ENCODE measurements at regions not wholly inside any gene's neighbourhood (a gene's known extent, or its start where the extent isn't known, plus 50 kb on each side); places are given as distances from the start of the nearest gene placed in this dataset.

DNA sequence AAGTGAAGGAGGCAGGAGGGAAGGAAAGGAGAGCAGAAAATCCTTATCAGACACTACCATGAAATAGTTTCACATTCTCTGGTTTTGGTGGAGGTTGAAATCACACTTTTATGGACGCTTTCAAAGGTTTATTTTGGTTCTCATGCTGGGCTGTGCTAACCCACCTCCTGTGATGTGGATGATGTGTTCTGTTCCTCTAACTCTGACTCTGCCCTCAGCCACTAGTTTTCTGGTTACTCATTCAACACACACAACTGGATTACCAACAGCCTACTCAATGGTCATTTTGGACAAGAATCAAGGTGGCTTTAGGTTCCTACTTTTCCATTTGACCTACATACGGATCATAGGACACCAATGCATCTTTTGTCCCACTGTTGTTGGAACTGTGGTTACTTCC lies 522.1 kb upstream of the BTBD3 start:
- ChIA-PET CTCF (no interaction called here), POLR2A (no interaction called here)
- whole genome bisulfite sequencing (ENCODE audit: insufficient coverage): no CpG with 5 or more reads among the region's 2 CpGs
- Histone ChIP-seq H3K36me3 (ENCODE audit: control insufficient read depth in 4 of 4, insufficient read depth in 4 of 4, low read length in 3 of 4) (no peaks in the 10 kb centered on the region), H3K9me3 (ENCODE audit: control extremely low read depth in 1 of 5, control insufficient read depth in 4 of 5, insufficient read depth in 2 of 5, low read depth in 1 of 5, low read length in 4 of 5) (no peaks in the 10 kb centered on the region), H3K27me3 (replicated peaks in 2 of 5; ENCODE audit: control insufficient read depth in 4 of 5, insufficient read depth in 5 of 5, low read length in 4 of 5) (no peaks in the 10 kb centered on the region), H3K4me3 (ENCODE audit: control insufficient read depth in 1 of 7, extremely low read depth in 1 of 7, insufficient read depth in 4 of 7, low read depth in 2 of 7, low read length in 6 of 7) (no peak overlapping the region), H3K4me1 (ENCODE audit: control extremely low read depth in 1 of 4, control insufficient read depth in 4 of 4, insufficient read depth in 4 of 4, low read length in 3 of 4) (no peaks in the 10 kb centered on the region), H3K27ac (ENCODE audit: insufficient read depth in 1 of 2, low read depth in 1 of 2, low read length in 2 of 2, poor library complexity in 1 of 2, severe bottlenecking in 2 of 2) (no peak overlapping the region)
- no peak for DNase-seq

DNA sequence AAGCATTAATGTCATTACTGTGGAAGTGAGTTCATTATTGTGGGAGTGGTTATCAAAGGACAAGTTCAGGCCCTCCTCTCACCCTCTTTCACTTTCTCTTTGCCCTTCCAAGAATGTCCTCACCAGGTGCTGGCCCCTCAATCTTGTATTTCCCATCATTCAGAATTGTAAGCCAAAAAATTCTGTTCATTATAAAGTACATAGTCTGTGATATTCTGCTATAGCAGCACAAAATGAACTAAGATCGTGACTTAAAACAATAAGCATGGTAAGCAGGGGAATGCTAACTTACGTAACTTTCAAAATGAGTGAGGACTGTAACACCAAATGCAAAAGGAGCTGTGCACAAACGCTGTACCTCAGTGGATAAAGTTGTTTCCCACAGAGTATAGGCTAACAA lies 515.7 kb upstream of the BTBD3 start:
- Histone ChIP-seq H3K27ac (ENCODE audit: insufficient read depth in 1 of 2, low read depth in 1 of 2, low read length in 2 of 2, poor library complexity in 1 of 2, severe bottlenecking in 2 of 2) (no peak overlapping the region), H3K36me3 (ENCODE audit: control insufficient read depth in 4 of 4, insufficient read depth in 4 of 4, low read length in 3 of 4) (no peaks in the 10 kb centered on the region), H3K27me3 (replicated peaks in 2 of 5; ENCODE audit: control insufficient read depth in 4 of 5, insufficient read depth in 5 of 5, low read length in 4 of 5) (no peaks in the 10 kb centered on the region), H3K9me3 (ENCODE audit: control extremely low read depth in 1 of 5, control insufficient read depth in 4 of 5, insufficient read depth in 2 of 5, low read depth in 1 of 5, low read length in 4 of 5) (no peaks in the 10 kb centered on the region), H3K4me3 (ENCODE audit: control insufficient read depth in 1 of 7, extremely low read depth in 1 of 7, insufficient read depth in 4 of 7, low read depth in 2 of 7, low read length in 6 of 7) (no peak overlapping the region), H3K4me1 (ENCODE audit: control extremely low read depth in 1 of 4, control insufficient read depth in 4 of 4, insufficient read depth in 4 of 4, low read length in 3 of 4) (peaks cover 0 to 2% (median 0%) of the 10 kb centered on the region in 4 experiments)
- ChIA-PET POLR2A (no interaction called here), CTCF (no interaction called here)
- WGBS (ENCODE audit: insufficient coverage): 97% methylated on average over 3 of the region's 3 CpGs
- DNase-seq: no peak

DNA sequence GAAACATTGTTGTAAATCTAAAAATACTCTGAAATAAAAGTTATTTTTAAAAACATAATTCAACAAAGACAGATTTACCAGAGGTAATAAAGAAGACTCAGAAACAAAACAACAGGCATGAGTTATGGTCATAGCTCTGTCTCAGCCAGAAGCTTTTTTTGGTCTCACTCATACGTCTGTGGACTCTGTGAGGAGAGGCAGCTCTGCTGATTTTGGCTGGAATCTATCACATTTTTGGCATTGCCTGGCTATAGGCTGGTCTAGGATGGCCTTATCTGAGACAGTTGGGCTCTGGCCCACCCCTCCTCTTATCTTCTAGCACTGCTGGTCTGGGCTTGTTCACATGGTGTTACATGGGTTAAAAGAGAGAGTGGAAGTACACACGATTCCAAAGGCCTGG lies 514.0 kb upstream of the BTBD3 start:
- Histone ChIP-seq H3K36me3 (ENCODE audit: control insufficient read depth in 4 of 4, insufficient read depth in 4 of 4, low read length in 3 of 4) (no peaks in the 10 kb centered on the region), H3K9me3 (ENCODE audit: control extremely low read depth in 1 of 5, control insufficient read depth in 4 of 5, insufficient read depth in 2 of 5, low read depth in 1 of 5, low read length in 4 of 5) (no peaks in the 10 kb centered on the region), H3K27ac (ENCODE audit: insufficient read depth in 1 of 2, low read depth in 1 of 2, low read length in 2 of 2, poor library complexity in 1 of 2, severe bottlenecking in 2 of 2) (no peak overlapping the region), H3K27me3 (replicated peaks in 2 of 5; ENCODE audit: control insufficient read depth in 4 of 5, insufficient read depth in 5 of 5, low read length in 4 of 5) (no peaks in the 10 kb centered on the region), H3K4me3 (ENCODE audit: control insufficient read depth in 1 of 7, extremely low read depth in 1 of 7, insufficient read depth in 4 of 7, low read depth in 2 of 7, low read length in 6 of 7) (no peak overlapping the region), H3K4me1 (ENCODE audit: control extremely low read depth in 1 of 4, control insufficient read depth in 4 of 4, insufficient read depth in 4 of 4, low read length in 3 of 4) (peaks cover 0 to 2% (median 0%) of the 10 kb centered on the region in 4 experiments)
- CTCF ChIA-PET: no interaction called here
- 75% methylated on average over 1 of the region's 2 CpGs for WGBS (ENCODE audit: insufficient coverage)
- no peak for DNase-seq
- POLR2A ChIA-PET: no interaction called here

DNA sequence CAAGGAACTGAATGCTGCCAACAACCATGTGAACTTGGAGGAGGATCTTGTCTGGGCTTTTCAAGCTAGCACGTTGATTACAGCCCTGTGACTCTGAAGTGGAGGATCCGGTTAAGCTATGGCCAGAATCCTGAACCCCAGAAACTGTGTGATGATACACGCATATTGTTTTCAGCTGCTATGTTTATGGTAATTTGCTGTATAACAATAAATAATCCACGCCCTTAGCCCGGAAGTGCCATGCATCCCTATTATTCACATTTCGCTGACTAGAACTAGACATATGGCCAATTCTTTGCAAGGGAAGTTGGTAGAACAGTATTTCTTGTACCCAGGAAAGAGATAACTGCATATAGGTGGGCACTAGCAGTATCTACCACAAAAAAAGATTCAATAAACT lies 510.8 kb upstream of the BTBD3 start:
- no peak overlapping the region for H3K4me3 ChIP-seq (ENCODE audit: control insufficient read depth in 1 of 7, extremely low read depth in 1 of 7, insufficient read depth in 4 of 7, low read depth in 2 of 7, low read length in 6 of 7)
- peaks cover 0 to 2% (median 0%) of the 10 kb centered on the region in 4 experiments for H3K4me1 ChIP-seq (ENCODE audit: control extremely low read depth in 1 of 4, control insufficient read depth in 4 of 4, insufficient read depth in 4 of 4, low read length in 3 of 4)
- ChIA-PET CTCF (interaction anchor here (0.7 kb wide), 1 partner anchor 690 kb away, joined by 3 read pairs; no protein-coding TSS in a partner anchor), POLR2A (no interaction called here)
- no peaks in the 10 kb centered on the region for H3K9me3 ChIP-seq (ENCODE audit: control extremely low read depth in 1 of 5, control insufficient read depth in 4 of 5, insufficient read depth in 2 of 5, low read depth in 1 of 5, low read length in 4 of 5)
- DNase-seq: no peak
- no peaks in the 10 kb centered on the region for H3K36me3 ChIP-seq (ENCODE audit: control insufficient read depth in 4 of 4, insufficient read depth in 4 of 4, low read length in 3 of 4)
- no peaks in the 10 kb centered on the region for H3K27me3 ChIP-seq (replicated peaks in 2 of 5; ENCODE audit: control insufficient read depth in 4 of 5, insufficient read depth in 5 of 5, low read length in 4 of 5)
- WGBS (ENCODE audit: insufficient coverage): 100% methylated on average over 2 of the region's 6 CpGs
- no peak overlapping the region for H3K27ac ChIP-seq (ENCODE audit: insufficient read depth in 1 of 2, low read depth in 1 of 2, low read length in 2 of 2, poor library complexity in 1 of 2, severe bottlenecking in 2 of 2)

DNA sequence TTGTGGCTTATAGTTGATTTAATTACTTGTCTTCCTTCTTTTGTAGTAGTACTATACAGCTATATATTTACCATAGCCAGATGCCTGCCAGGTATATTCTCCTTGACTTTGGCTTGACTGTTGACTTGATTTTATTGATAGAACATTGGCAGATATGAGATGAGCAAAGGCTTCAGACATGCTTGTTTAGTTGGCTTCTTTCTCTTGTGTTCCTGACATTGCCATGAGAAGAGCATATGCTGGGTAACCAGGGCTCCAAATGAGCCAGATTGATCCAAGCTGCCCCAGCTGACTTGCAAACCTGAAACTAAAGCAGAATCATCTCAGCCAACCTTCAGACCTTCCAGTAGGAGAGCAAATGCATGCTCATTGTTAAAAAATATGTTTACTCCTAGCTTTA lies 508.1 kb upstream of the BTBD3 start:
- H3K4me3 ChIP-seq (ENCODE audit: control insufficient read depth in 1 of 7, extremely low read depth in 1 of 7, insufficient read depth in 4 of 7, low read depth in 2 of 7, low read length in 6 of 7): no peak overlapping the region
- no peaks in the 10 kb centered on the region for H3K4me1 ChIP-seq (ENCODE audit: control extremely low read depth in 1 of 4, control insufficient read depth in 4 of 4, insufficient read depth in 4 of 4, low read length in 3 of 4)
- no peak overlapping the region for H3K27ac ChIP-seq (ENCODE audit: insufficient read depth in 1 of 2, low read depth in 1 of 2, low read length in 2 of 2, poor library complexity in 1 of 2, severe bottlenecking in 2 of 2)
- ChIA-PET CTCF (no interaction called here), POLR2A (no interaction called here)
- no peak for DNase-seq
- H3K9me3 ChIP-seq (ENCODE audit: control extremely low read depth in 1 of 5, control insufficient read depth in 4 of 5, insufficient read depth in 2 of 5, low read depth in 1 of 5, low read length in 4 of 5): peaks cover 0 to 2% (median 0%) of the 10 kb centered on the region in 5 experiments
- H3K36me3 ChIP-seq (ENCODE audit: control insufficient read depth in 4 of 4, insufficient read depth in 4 of 4, low read length in 3 of 4): no peaks in the 10 kb centered on the region
- H3K27me3 ChIP-seq (replicated peaks in 2 of 5; ENCODE audit: control insufficient read depth in 4 of 5, insufficient read depth in 5 of 5, low read length in 4 of 5): no peaks in the 10 kb centered on the region

DNA sequence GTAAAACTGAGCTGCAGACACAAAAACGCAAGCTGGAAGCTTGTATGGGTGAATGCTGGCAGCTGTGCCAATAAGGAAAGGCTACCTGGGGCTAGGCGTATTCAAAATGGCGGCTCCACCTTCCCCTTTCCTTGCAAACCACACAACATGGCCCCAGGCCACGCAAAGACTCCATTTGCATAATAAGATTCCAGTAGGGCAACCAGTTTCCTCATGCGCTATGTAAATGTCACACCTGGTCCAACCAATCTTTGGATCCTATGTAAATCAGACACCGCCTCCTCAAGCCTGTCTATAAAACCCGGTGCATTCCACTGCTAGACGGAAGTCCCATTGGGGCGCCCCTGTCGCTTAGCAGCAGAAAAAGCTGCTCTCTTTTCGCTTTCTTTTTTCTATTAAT lies 505.9 kb upstream of the BTBD3 start:
- CTCF ChIA-PET: interaction anchor here (1.1 kb wide), 1 partner anchor 31 kb away, joined by 4 read pairs; no protein-coding TSS in a partner anchor
- H3K36me3 ChIP-seq (ENCODE audit: control insufficient read depth in 4 of 4, insufficient read depth in 4 of 4, low read length in 3 of 4): no peaks in the 10 kb centered on the region
- H3K27me3 ChIP-seq (replicated peaks in 2 of 5; ENCODE audit: control insufficient read depth in 4 of 5, insufficient read depth in 5 of 5, low read length in 4 of 5): no peaks in the 10 kb centered on the region
- no peak overlapping the region for H3K4me3 ChIP-seq (ENCODE audit: control insufficient read depth in 1 of 7, extremely low read depth in 1 of 7, insufficient read depth in 4 of 7, low read depth in 2 of 7, low read length in 6 of 7)
- POLR2A ChIA-PET: interaction anchor here (0.6 kb wide), 2 partner anchors 58 to 139 kb away, joined by 3 to 5 read pairs; no protein-coding TSS in a partner anchor
- H3K27ac ChIP-seq (ENCODE audit: insufficient read depth in 1 of 2, low read depth in 1 of 2, low read length in 2 of 2, poor library complexity in 1 of 2, severe bottlenecking in 2 of 2): no peak overlapping the region
- 98% methylated on average over 9 of the region's 11 CpGs for WGBS (ENCODE audit: insufficient coverage)
- no peak for DNase-seq
- H3K4me1 ChIP-seq (ENCODE audit: control extremely low read depth in 1 of 4, control insufficient read depth in 4 of 4, insufficient read depth in 4 of 4, low read length in 3 of 4): no peaks in the 10 kb centered on the region
- peaks cover 0 to 2% (median 0%) of the 10 kb centered on the region in 5 experiments for H3K9me3 ChIP-seq (ENCODE audit: control extremely low read depth in 1 of 5, control insufficient read depth in 4 of 5, insufficient read depth in 2 of 5, low read depth in 1 of 5, low read length in 4 of 5)

DNA sequence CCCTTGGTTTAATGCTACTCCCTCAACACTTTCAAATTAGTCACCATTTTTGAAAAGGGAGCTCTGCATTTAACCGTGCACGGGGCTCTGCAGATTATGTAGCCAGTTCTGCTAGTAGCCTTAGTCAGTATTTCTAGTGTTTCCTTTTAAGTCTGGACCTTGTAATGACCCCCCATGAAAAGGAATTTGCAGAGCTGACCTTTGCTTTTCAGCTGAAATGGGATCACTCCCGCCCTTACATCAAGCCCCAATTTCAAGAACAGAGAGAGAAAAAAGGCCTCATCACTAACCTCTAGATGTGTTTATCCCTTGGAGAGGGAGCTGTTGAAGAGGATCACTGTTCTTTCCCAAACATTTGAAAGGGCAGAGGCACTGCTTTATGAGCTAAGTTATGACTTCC lies 490.7 kb upstream of the BTBD3 start:
- Histone ChIP-seq H3K4me1 (ENCODE audit: control extremely low read depth in 1 of 4, control insufficient read depth in 4 of 4, insufficient read depth in 4 of 4, low read length in 3 of 4) (no peaks in the 10 kb centered on the region), H3K27me3 (replicated peaks in 2 of 5; ENCODE audit: control insufficient read depth in 4 of 5, insufficient read depth in 5 of 5, low read length in 4 of 5) (no peaks in the 10 kb centered on the region), H3K9me3 (ENCODE audit: control extremely low read depth in 1 of 5, control insufficient read depth in 4 of 5, insufficient read depth in 2 of 5, low read depth in 1 of 5, low read length in 4 of 5) (no peaks in the 10 kb centered on the region), H3K4me3 (ENCODE audit: control insufficient read depth in 1 of 7, extremely low read depth in 1 of 7, insufficient read depth in 4 of 7, low read depth in 2 of 7, low read length in 6 of 7) (no peak overlapping the region), H3K36me3 (ENCODE audit: control insufficient read depth in 4 of 4, insufficient read depth in 4 of 4, low read length in 3 of 4) (no peaks in the 10 kb centered on the region), H3K27ac (ENCODE audit: insufficient read depth in 1 of 2, low read depth in 1 of 2, low read length in 2 of 2, poor library complexity in 1 of 2, severe bottlenecking in 2 of 2) (no peak overlapping the region)
- WGBS (ENCODE audit: insufficient coverage): 93% methylated on average over 3 of the region's 3 CpGs
- DNase-seq: no peak
- ChIA-PET POLR2A (no interaction called here), CTCF (no interaction called here)
